GM21367 (cell line): ENCODE measurements at regions not wholly inside any gene's neighbourhood (a gene's known extent, or its start where the extent isn't known, plus 50 kb on each side); places are given as distances from the start of the nearest gene placed in this dataset.

Experiments used
- ATAC-seq: cut with Tn5 transposase; IDR thresholded peaks from one replicate; pipeline ENCODE4 v1.9.1; 2021; ENCODE audit not compliant: unreplicated experiment

GRCh38 chr12:44961887-44962286, 85.8 kb upstream of the NELL2 start:
- ATAC-seq = no peak

- no peak for ATAC-seq
These were observed 84.7 kb upstream of the NELL2 start for GRCh38 chr12:44960856-44961255.

- no peak for ATAC-seq
These were observed 84.3 kb upstream of the NELL2 start for GRCh38 chr12:44960423-44960822.

- ATAC-seq = no peak
These were observed 71.0 kb upstream of the NELL2 start for GRCh38 chr12:44947163-44947562.

- no peak for ATAC-seq
These were observed 66.6 kb upstream of the NELL2 start for GRCh38 chr12:44942714-44943113.

- ATAC-seq = peak; percentile 60
These were observed 55.0 kb upstream of the NELL2 start for GRCh38 chr12:44930972-44931600.

GRCh38 chr12:44929236-44929885, 53.2 kb upstream of the NELL2 start:
- ATAC-seq = no peak
